ENCODE measurements at regions not wholly inside any gene's neighbourhood (a gene's known extent, or its start where the extent isn't known, plus 50 kb on each side); places are given as distances from the start of the nearest gene placed in this dataset.
"Not testable (repeated sequence)": the region's sequence is repeated elsewhere in the genome, so short reads cannot be mapped to it uniquely, and the experiment has no call there.

- no peak overlapping the region for H3K4me3 ChIP-seq (ENCODE audit: control insufficient read depth, low read depth, low read length)
- no peak for DNase-seq (ENCODE audit: low read depth)
- no peak for TF ChIP-seq CTCF (conservative IDR thresholded peaks at IDR 0.05; ENCODE audit: control insufficient read depth, insufficient read depth, low read depth, low read length)
Observed at GRCh38 chr2:4780679-4781078, 911.5 kb upstream of the SOX11 start.

GRCh38 chr2:4782647-4783046 is 909.5 kb upstream of the SOX11 start:
- no peak overlapping the region for H3K4me3 ChIP-seq (ENCODE audit: control insufficient read depth, low read depth, low read length)
- DNase-seq (ENCODE audit: low read depth), result peak; percentile 0
- TF ChIP-seq CTCF (conservative IDR thresholded peaks at IDR 0.05; ENCODE audit: control insufficient read depth, insufficient read depth, low read depth, low read length), result no peak

GRCh38 chr2:4791488-4791887 is 900.7 kb upstream of the SOX11 start:
- H3K4me3 ChIP-seq (ENCODE audit: control insufficient read depth, low read depth, low read length), result no peak overlapping the region
- no peak for DNase-seq (ENCODE audit: low read depth)
- TF ChIP-seq CTCF (conservative IDR thresholded peaks at IDR 0.05; ENCODE audit: control insufficient read depth, insufficient read depth, low read depth, low read length), result no peak

- no peak overlapping the region for H3K4me3 ChIP-seq (ENCODE audit: control insufficient read depth, low read depth, low read length)
- no peak for TF ChIP-seq CTCF (conservative IDR thresholded peaks at IDR 0.05; ENCODE audit: control insufficient read depth, insufficient read depth, low read depth, low read length)
Observed at GRCh38 chr2:4792126-4792525, 900.1 kb upstream of the SOX11 start.

GRCh38 chr2:4803396-4803795 is 888.8 kb upstream of the SOX11 start:
- no peak for TF ChIP-seq CTCF (conservative IDR thresholded peaks at IDR 0.05; ENCODE audit: control insufficient read depth, insufficient read depth, low read depth, low read length)
- no peak for DNase-seq (ENCODE audit: low read depth)
- no peak overlapping the region for H3K4me3 ChIP-seq (ENCODE audit: control insufficient read depth, low read depth, low read length)

More at GRCh38 chr2:4792126-4792525, 900.1 kb upstream of the SOX11 start:
- no peak for DNase-seq (ENCODE audit: low read depth)

GRCh38 chr2:4814137-4814536 is 878.0 kb upstream of the SOX11 start:
- DNase-seq (ENCODE audit: low read depth); H3K4me3 ChIP-seq (ENCODE audit: control insufficient read depth, low read depth, low read length): not testable (repeated sequence)

GRCh38 chr2:4827836-4828235 is 864.3 kb upstream of the SOX11 start:
- TF ChIP-seq CTCF (conservative IDR thresholded peaks at IDR 0.05; ENCODE audit: control insufficient read depth, insufficient read depth, low read depth, low read length), result no peak
- no peak for DNase-seq (ENCODE audit: low read depth)

More at GRCh38 chr2:4827836-4828235, 864.3 kb upstream of the SOX11 start:
- no peak overlapping the region for H3K4me3 ChIP-seq (ENCODE audit: control insufficient read depth, low read depth, low read length)
